NCI-H1694 treated with DMSO at 0.1 percent for 48 hours (cell line): ENCODE measurements at regions not wholly inside any gene's neighbourhood (a gene's known extent, or its start where the extent isn't known, plus 50 kb on each side); places are given as distances from the start of the nearest gene placed in this dataset.

ENCODE experiments used
- DNase-seq: peaks from one replicate; lab custom pipeline; 2025; lab: John Stamatoyannopoulos, UW

- DNase-seq, result no peak
These were observed 160.4 kb downstream of the NUP35 start for GRCh38 chr2:183284606-183285005.

- no peak for DNase-seq
These were observed 167.2 kb downstream of the NUP35 start for GRCh38 chr2:183291436-183291835.

GRCh38 chr2:183292028-183292427 is 167.8 kb downstream of the NUP35 start:
- no peak for DNase-seq

- no peak for DNase-seq
These were observed 215.1 kb downstream of the NUP35 start for GRCh38 chr2:183339311-183339710.

GRCh38 chr2:183341057-183341456 is 216.8 kb downstream of the NUP35 start:
- DNase-seq, result no peak

GRCh38 chr2:183347969-183348368 is 223.7 kb downstream of the NUP35 start:
- DNase-seq, result no peak

GRCh38 chr2:183348492-183348891 is 224.2 kb downstream of the NUP35 start:
- DNase-seq, result no peak

GRCh38 chr2:183349091-183349490 is 224.8 kb downstream of the NUP35 start:
- no peak for DNase-seq

GRCh38 chr2:183359867-183360266 is 235.6 kb downstream of the NUP35 start:
- no peak for DNase-seq

GRCh38 chr2:183371545-183371944 is 247.3 kb downstream of the NUP35 start:
- DNase-seq, result no peak

- no peak for DNase-seq
These were observed 251.6 kb downstream of the NUP35 start for GRCh38 chr2:183375821-183376220.

GRCh38 chr2:183383854-183384253 is 259.6 kb downstream of the NUP35 start:
- no peak for DNase-seq

- no peak for DNase-seq
These were observed 265.4 kb downstream of the NUP35 start for GRCh38 chr2:183389546-183390080.

- DNase-seq, result no peak
These were observed 265.9 kb downstream of the NUP35 start for GRCh38 chr2:183390109-183390508.

- DNase-seq, result no peak
These were observed 280.1 kb downstream of the NUP35 start for GRCh38 chr2:183404392-183404791.

- no peak for DNase-seq
These were observed 284.3 kb downstream of the NUP35 start for GRCh38 chr2:183408562-183408961.

- no peak for DNase-seq
These were observed 285.4 kb downstream of the NUP35 start for GRCh38 chr2:183409662-183410061.

- no peak for DNase-seq
These were observed 292.5 kb downstream of the NUP35 start for GRCh38 chr2:183416753-183417152.

- DNase-seq, result no peak
These were observed 302.6 kb downstream of the NUP35 start for GRCh38 chr2:183426825-183427224.

- DNase-seq, result no peak
These were observed 303.3 kb downstream of the NUP35 start for GRCh38 chr2:183427558-183427957.

- DNase-seq, result no peak
These were observed 304.6 kb downstream of the NUP35 start for GRCh38 chr2:183428881-183429280.

- no peak for DNase-seq
These were observed 314.3 kb downstream of the NUP35 start for GRCh38 chr2:183438541-183438940.

- DNase-seq, result no peak
These were observed 330.8 kb downstream of the NUP35 start for GRCh38 chr2:183455056-183455455.

- DNase-seq, result no peak
These were observed 331.9 kb downstream of the NUP35 start for GRCh38 chr2:183456177-183456576.

GRCh38 chr2:183458460-183458859 is 334.2 kb downstream of the NUP35 start:
- no peak for DNase-seq
